ENCODE measurements at regions not wholly inside any gene's neighbourhood (a gene's known extent, or its start where the extent isn't known, plus 50 kb on each side); places are given as distances from the start of the nearest gene placed in this dataset.

GRCh38 chr4:31983246-31983645 is 1263.1 kb downstream of the PCDH7 start:
- H3K27me3 Mint-ChIP-seq (ENCODE audit: insufficient read depth, unreplicated experiment), result no peaks in the 10 kb centered on the region
- ChIA-PET POLR2A (no interaction called here), CTCF (interaction anchor here (0.5 to 0.6 kb wide), 2 partner anchors 40 to 1436 kb away, joined by 3 read pairs; no protein-coding TSS in a partner anchor)
- no peak for DNase-seq (ENCODE audit: unreplicated experiment)
- BruUV-seq (replicated peaks), result no TSS peak
- peaks cover 25% of the 10 kb centered on the region for H3K4me1 Mint-ChIP-seq (ENCODE audit: insufficient read depth, unreplicated experiment)
- H3K4me3 Mint-ChIP-seq (ENCODE audit: unreplicated experiment), result no peak overlapping the region
- no peak overlapping the region for H3K27ac Mint-ChIP-seq (ENCODE audit: low read depth, unreplicated experiment)
- intact Hi-C loops (cut with micrococcal nuclease), result no loop called here
- H3K9me3 Mint-ChIP-seq (ENCODE audit: unreplicated experiment), result no peaks in the 10 kb centered on the region
- TF ChIP-seq, protein P1, sequence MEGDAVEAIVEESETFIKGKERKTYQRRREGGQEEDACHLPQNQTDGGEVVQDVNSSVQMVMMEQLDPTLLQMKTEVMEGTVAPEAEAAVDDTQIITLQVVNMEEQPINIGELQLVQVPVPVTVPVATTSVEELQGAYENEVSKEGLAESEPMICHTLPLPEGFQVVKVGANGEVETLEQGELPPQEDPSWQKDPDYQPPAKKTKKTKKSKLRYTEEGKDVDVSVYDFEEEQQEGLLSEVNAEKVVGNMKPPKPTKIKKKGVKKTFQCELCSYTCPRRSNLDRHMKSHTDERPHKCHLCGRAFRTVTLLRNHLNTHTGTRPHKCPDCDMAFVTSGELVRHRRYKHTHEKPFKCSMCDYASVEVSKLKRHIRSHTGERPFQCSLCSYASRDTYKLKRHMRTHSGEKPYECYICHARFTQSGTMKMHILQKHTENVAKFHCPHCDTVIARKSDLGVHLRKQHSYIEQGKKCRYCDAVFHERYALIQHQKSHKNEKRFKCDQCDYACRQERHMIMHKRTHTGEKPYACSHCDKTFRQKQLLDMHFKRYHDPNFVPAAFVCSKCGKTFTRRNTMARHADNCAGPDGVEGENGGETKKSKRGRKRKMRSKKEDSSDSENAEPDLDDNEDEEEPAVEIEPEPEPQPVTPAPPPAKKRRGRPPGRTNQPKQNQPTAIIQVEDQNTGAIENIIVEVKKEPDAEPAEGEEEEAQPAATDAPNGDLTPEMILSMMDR (IDR thresholded peaks at IDR 0.05; ENCODE audit: unreplicated experiment), result no peak
- no peaks in the 10 kb centered on the region for H3K36me3 Mint-ChIP-seq (ENCODE audit: insufficient read depth, unreplicated experiment)

DNA sequence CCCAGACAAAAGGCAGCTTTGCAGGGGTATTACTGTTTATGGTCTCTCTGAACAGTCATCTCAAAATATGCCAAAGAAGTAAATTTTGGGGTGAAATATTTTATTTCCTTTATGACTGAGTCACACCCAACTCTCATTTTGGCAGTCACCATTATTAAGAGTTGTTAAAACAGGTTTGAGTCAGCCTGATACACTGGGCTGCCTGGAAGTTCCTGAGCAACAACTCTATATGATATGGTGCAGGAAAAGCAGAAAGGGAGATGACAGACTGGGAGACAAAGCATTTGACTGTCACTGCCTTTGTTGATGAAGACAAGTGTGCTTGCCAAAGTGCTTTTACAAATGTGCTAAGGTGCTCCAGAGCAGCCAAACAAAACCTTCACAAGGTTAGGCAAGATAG is 1263.5 kb downstream of the PCDH7 start:
- no peaks in the 10 kb centered on the region for H3K36me3 Mint-ChIP-seq (ENCODE audit: insufficient read depth, unreplicated experiment)
- BruUV-seq (replicated peaks), result no TSS peak
- no peaks in the 10 kb centered on the region for H3K27me3 Mint-ChIP-seq (ENCODE audit: insufficient read depth, unreplicated experiment)
- no peaks in the 10 kb centered on the region for H3K9me3 Mint-ChIP-seq (ENCODE audit: unreplicated experiment)
- no peak overlapping the region for H3K4me3 Mint-ChIP-seq (ENCODE audit: unreplicated experiment)
- intact Hi-C loops (cut with micrococcal nuclease), result no loop called here
- TF ChIP-seq, protein P1 (IDR thresholded peaks at IDR 0.05; ENCODE audit: unreplicated experiment), result no peak
- ChIA-PET CTCF (interaction anchor here (0.5 to 0.6 kb wide), 2 partner anchors 40 to 1436 kb away, joined by 3 read pairs; no protein-coding TSS in a partner anchor), POLR2A (no interaction called here)
- DNase-seq (ENCODE audit: unreplicated experiment), result no peak
- no peak overlapping the region for H3K27ac Mint-ChIP-seq (ENCODE audit: low read depth, unreplicated experiment)
- H3K4me1 Mint-ChIP-seq (ENCODE audit: insufficient read depth, unreplicated experiment), result peaks cover 27% of the 10 kb centered on the region

DNA sequence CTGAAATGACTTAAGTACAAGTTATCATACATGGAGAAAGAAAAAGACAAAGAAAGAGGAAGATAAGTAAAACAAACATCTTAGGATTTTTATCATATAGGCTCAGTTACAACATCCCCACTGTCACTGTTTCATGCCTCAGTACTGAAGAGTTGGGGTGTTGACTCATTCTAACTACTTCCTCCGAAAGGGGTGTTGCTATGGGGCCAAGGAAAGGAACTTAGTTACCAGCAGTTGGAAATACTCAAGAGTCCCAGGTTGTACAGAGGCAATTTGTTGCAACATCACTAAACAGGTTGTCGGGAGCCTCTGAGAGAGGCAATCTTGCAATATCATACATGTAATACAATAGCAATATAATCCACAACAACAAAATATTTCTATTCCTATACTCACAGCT is 1264.7 kb downstream of the PCDH7 start:
- Mint-ChIP-seq H3K9me3 (ENCODE audit: unreplicated experiment) (no peaks in the 10 kb centered on the region), H3K4me3 (ENCODE audit: unreplicated experiment) (no peak overlapping the region), H3K27ac (ENCODE audit: low read depth, unreplicated experiment) (peak overlapping the region; percentile 27), H3K36me3 (ENCODE audit: insufficient read depth, unreplicated experiment) (no peaks in the 10 kb centered on the region), H3K4me1 (ENCODE audit: insufficient read depth, unreplicated experiment) (peaks cover 27% of the 10 kb centered on the region), H3K27me3 (ENCODE audit: insufficient read depth, unreplicated experiment) (no peaks in the 10 kb centered on the region)
- ChIA-PET CTCF (no interaction called here), POLR2A (no interaction called here)
- BruUV-seq (replicated peaks), result no TSS peak
- DNase-seq (ENCODE audit: unreplicated experiment), result peak; percentile 41
- intact Hi-C loops (cut with micrococcal nuclease), result no loop called here
- TF ChIP-seq, protein P1 (IDR thresholded peaks at IDR 0.05; ENCODE audit: unreplicated experiment), result no peak

DNA sequence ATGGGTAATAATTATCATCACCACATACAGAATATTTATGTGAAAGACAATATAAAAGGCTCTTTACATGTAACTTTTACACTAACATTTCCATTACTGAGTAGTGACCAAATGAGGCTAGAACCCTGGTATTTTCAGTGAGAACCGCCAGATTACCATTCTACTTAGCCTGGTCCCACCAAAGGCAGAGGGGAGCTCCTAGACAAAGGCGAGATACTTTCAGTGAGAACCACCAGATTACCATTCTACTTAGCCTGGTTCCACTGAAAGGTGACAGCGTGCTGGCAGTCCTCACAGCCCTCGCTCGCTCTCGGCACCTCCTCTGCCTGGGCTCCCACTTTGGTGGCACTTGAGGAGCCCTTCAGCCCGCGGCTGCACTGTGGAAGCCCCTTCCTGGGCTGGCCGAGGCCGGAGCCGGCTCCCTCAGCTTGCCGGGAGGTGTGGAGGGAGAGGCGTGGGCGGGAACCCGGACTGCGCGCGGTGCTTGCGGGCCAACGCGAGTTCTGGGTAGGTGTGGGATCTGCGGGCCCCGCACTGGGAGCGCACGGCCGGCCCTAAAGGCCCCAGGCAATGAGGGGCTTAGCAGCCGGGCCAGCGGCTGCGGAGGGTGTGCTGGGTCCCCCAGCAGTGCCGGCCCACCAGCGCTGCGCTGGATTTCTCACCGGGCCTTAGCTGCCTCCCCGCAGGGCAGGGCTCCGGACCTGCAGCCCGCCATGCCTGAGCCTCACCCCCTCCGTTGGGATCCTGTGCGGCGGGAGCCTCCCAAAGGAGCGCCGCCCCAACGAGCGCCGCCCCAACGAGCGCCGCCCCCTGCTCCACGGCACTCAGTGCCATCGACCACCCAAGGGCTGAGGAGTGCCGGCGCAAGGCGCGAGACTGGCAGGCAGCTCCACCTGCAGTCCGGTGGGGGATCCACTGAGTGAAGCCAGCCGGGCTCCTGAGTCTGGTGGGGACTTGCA is 1276.1 kb downstream of the PCDH7 start:
- H3K4me1 Mint-ChIP-seq (ENCODE audit: insufficient read depth, unreplicated experiment), result no peaks in the 10 kb centered on the region
- no peaks in the 10 kb centered on the region for H3K27me3 Mint-ChIP-seq (ENCODE audit: insufficient read depth, unreplicated experiment)
- intact Hi-C loops (cut with micrococcal nuclease), result no loop called here
- H3K9me3 Mint-ChIP-seq (ENCODE audit: unreplicated experiment), result no peaks in the 10 kb centered on the region
- H3K36me3 Mint-ChIP-seq (ENCODE audit: insufficient read depth, unreplicated experiment), result no peaks in the 10 kb centered on the region
- H3K4me3 Mint-ChIP-seq (ENCODE audit: unreplicated experiment), result no peak overlapping the region
- no peak for DNase-seq (ENCODE audit: unreplicated experiment)
- BruUV-seq (replicated peaks), result no TSS peak
- H3K27ac Mint-ChIP-seq (ENCODE audit: low read depth, unreplicated experiment), result no peak overlapping the region
- ChIA-PET POLR2A (no interaction called here), CTCF (no interaction called here)
- TF ChIP-seq, protein P1 (IDR thresholded peaks at IDR 0.05; ENCODE audit: unreplicated experiment), result no peak

Data from MCF 10A (cell line).